ENCODE measurements at regions not wholly inside any gene's neighbourhood (a gene's known extent, or its start where the extent isn't known, plus 50 kb on each side); places are given as distances from the start of the nearest gene placed in this dataset.

GRCh38 chr13:32904266-32904665 lies 112.0 kb upstream of the KL start:
- no peak for TF ChIP-seq EZH2 (IDR thresholded peaks at IDR 0.05)
- no peak for TF ChIP-seq POLR2AphosphoS5 (IDR thresholded peaks at IDR 0.05; ENCODE audit: borderline replicate concordance, low read depth, low read length)
